ENCODE measurements at regions not wholly inside any gene's neighbourhood (a gene's known extent, or its start where the extent isn't known, plus 50 kb on each side); places are given as distances from the start of the nearest gene placed in this dataset.

- no peak overlapping the region for H3K4me2 ChIP-seq (ENCODE audit: low read length)
- H3F3A ChIP-seq (ENCODE audit: control insufficient read depth, insufficient read depth), result no peaks in the 10 kb centered on the region
- H3K79me2 ChIP-seq (ENCODE audit: control insufficient read depth, low read length), result no peaks in the 10 kb centered on the region
- H3K4me1 ChIP-seq (ENCODE audit: control insufficient read depth, low read length), result no peaks in the 10 kb centered on the region
- no peak overlapping the region for H3K27ac ChIP-seq (ENCODE audit: low read depth, low read length)
- H3K9me2 ChIP-seq (replicated peaks; ENCODE audit: control insufficient read depth, low read length), result no peaks in the 10 kb centered on the region
- peaks cover 12% of the 10 kb centered on the region; the same call in 1 of the 2 replicates for H3K9me3 ChIP-seq (ENCODE audit: control insufficient read depth, insufficient read depth, low read length)
- H4K20me1 ChIP-seq (ENCODE audit: control insufficient read depth, insufficient read depth, low read depth, low read length), result no peaks in the 10 kb centered on the region
- H3K27me3 ChIP-seq (ENCODE audit: control insufficient read depth, low read length), result no peaks in the 10 kb centered on the region
- no peak for TF ChIP-seq EZH2phosphoT487 (IDR thresholded peaks at IDR 0.05; ENCODE audit: borderline replicate concordance, low read length)
- TF ChIP-seq CTCF (IDR thresholded peaks at IDR 0.05; ENCODE audit: low read depth, low read length, poor library complexity, severe bottlenecking), result no peak
- H3K4me3 ChIP-seq (ENCODE audit: low read length), result no peak overlapping the region
- no peaks in the 10 kb centered on the region for H3K36me3 ChIP-seq (ENCODE audit: control insufficient read depth, low read length)
Measured at GRCh38 chr1:29856340-29857114, 620.2 kb downstream of the PTPRU start.

GRCh38 chr1:29855561-29856160, 619.3 kb downstream of the PTPRU start:
- Histone ChIP-seq H3K79me2 (ENCODE audit: control insufficient read depth, low read length) (no peaks in the 10 kb centered on the region), H3F3A (ENCODE audit: control insufficient read depth, insufficient read depth) (no peaks in the 10 kb centered on the region), H4K20me1 (ENCODE audit: control insufficient read depth, insufficient read depth, low read depth, low read length) (no peaks in the 10 kb centered on the region), H3K27ac (ENCODE audit: low read depth, low read length) (no peak overlapping the region), H3K9me2 (replicated peaks; ENCODE audit: control insufficient read depth, low read length) (no peaks in the 10 kb centered on the region), H3K36me3 (ENCODE audit: control insufficient read depth, low read length) (no peaks in the 10 kb centered on the region), H3K4me1 (ENCODE audit: control insufficient read depth, low read length) (no peaks in the 10 kb centered on the region), H3K4me3 (ENCODE audit: low read length) (no peak overlapping the region), H3K27me3 (ENCODE audit: control insufficient read depth, low read length) (no peaks in the 10 kb centered on the region), H3K4me2 (ENCODE audit: low read length) (no peak overlapping the region), H3K9me3 (ENCODE audit: control insufficient read depth, insufficient read depth, low read length) (peaks cover 4% of the 10 kb centered on the region; the same call in 1 of the 2 replicates)
- TF ChIP-seq EZH2phosphoT487 (IDR thresholded peaks at IDR 0.05; ENCODE audit: borderline replicate concordance, low read length) (no peak), CTCF (IDR thresholded peaks at IDR 0.05; ENCODE audit: low read depth, low read length, poor library complexity, severe bottlenecking) (no peak)

- Histone ChIP-seq H3K27me3 (ENCODE audit: control insufficient read depth, low read length) (no peaks in the 10 kb centered on the region), H3K9me3 (ENCODE audit: control insufficient read depth, insufficient read depth, low read length) (no peaks in the 10 kb centered on the region), H3K4me1 (ENCODE audit: control insufficient read depth, low read length) (no peaks in the 10 kb centered on the region), H3K79me2 (ENCODE audit: control insufficient read depth, low read length) (no peaks in the 10 kb centered on the region), H3F3A (ENCODE audit: control insufficient read depth, insufficient read depth) (no peaks in the 10 kb centered on the region), H4K20me1 (ENCODE audit: control insufficient read depth, insufficient read depth, low read depth, low read length) (no peaks in the 10 kb centered on the region), H3K9me2 (replicated peaks; ENCODE audit: control insufficient read depth, low read length) (no peaks in the 10 kb centered on the region), H3K27ac (ENCODE audit: low read depth, low read length) (no peak overlapping the region), H3K36me3 (ENCODE audit: control insufficient read depth, low read length) (no peaks in the 10 kb centered on the region), H3K4me2 (ENCODE audit: low read length) (no peak overlapping the region), H3K4me3 (ENCODE audit: low read length) (no peak overlapping the region)
- TF ChIP-seq CTCF (IDR thresholded peaks at IDR 0.05; ENCODE audit: low read depth, low read length, poor library complexity, severe bottlenecking) (no peak), EZH2phosphoT487 (IDR thresholded peaks at IDR 0.05; ENCODE audit: borderline replicate concordance, low read length) (no peak)
Measured at GRCh38 chr1:29854700-29855276, 618.5 kb downstream of the PTPRU start.
